ENCODE measurements at regions not wholly inside any gene's neighbourhood (a gene's known extent, or its start where the extent isn't known, plus 50 kb on each side); places are given as distances from the start of the nearest gene placed in this dataset.
"Not testable (repeated sequence)": the region's sequence is repeated elsewhere in the genome, so short reads cannot be mapped to it uniquely, and the experiment has no call there.

DNA sequence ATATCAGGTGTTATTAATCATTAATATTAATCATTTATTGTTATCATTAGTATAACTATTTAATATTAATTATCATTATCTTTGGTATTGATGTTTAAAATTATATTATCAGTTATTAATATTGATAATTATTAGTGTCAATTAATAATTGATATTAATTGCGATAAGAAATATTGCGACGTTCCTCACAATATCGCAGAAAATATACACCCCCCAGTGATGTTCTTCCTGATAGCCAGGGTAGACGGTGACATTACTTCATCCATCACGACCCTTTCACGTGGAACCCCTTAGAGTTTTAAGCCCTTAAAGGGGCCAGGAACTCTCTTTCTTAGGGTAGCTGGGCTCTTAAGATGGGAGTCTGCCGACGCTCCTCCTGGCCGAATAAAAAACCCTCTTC lies 98.6 kb upstream of the OSBPL11 start:
- H3K4me1 ChIP-seq (ENCODE audit: low read length), result no peaks in the 10 kb centered on the region
- H3F3A ChIP-seq (ENCODE audit: insufficient read depth, low read length), result no peaks in the 10 kb centered on the region
- no peak overlapping the region for H3K4me2 ChIP-seq (ENCODE audit: low read depth, low read length)
- no peak for DNase-seq
- TF ChIP-seq EZH2phosphoT487 (IDR thresholded peaks at IDR 0.05; ENCODE audit: low read length), result no peak
- no peak for TF ChIP-seq EZH2 (optimal IDR thresholded peaks at IDR 0.05; ENCODE audit: low read depth, low read length)
- TF ChIP-seq, protein P1, sequence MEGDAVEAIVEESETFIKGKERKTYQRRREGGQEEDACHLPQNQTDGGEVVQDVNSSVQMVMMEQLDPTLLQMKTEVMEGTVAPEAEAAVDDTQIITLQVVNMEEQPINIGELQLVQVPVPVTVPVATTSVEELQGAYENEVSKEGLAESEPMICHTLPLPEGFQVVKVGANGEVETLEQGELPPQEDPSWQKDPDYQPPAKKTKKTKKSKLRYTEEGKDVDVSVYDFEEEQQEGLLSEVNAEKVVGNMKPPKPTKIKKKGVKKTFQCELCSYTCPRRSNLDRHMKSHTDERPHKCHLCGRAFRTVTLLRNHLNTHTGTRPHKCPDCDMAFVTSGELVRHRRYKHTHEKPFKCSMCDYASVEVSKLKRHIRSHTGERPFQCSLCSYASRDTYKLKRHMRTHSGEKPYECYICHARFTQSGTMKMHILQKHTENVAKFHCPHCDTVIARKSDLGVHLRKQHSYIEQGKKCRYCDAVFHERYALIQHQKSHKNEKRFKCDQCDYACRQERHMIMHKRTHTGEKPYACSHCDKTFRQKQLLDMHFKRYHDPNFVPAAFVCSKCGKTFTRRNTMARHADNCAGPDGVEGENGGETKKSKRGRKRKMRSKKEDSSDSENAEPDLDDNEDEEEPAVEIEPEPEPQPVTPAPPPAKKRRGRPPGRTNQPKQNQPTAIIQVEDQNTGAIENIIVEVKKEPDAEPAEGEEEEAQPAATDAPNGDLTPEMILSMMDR (IDR thresholded peaks at IDR 0.05; ENCODE audit: low read length), result no peak
- no peak overlapping the region for H3K4me3 ChIP-seq (ENCODE audit: low read length)
- no peaks in the 10 kb centered on the region for H3K9me3 ChIP-seq (replicated peaks; ENCODE audit: insufficient read depth, low read length)
- no peaks in the 10 kb centered on the region for H3K27me3 ChIP-seq (replicated peaks; ENCODE audit: insufficient read depth, low read length)
- H3K9ac ChIP-seq (ENCODE audit: low read length), result no peak overlapping the region
- no peaks in the 10 kb centered on the region for H3K9me2 ChIP-seq (replicated peaks; ENCODE audit: insufficient read depth, low read length)
- no peak overlapping the region for H2AFZ ChIP-seq (ENCODE audit: low read length)
- H3K36me3 ChIP-seq (replicated peaks; ENCODE audit: insufficient read depth, low read length), result no peaks in the 10 kb centered on the region
- H3K79me2 ChIP-seq (ENCODE audit: low read length), result no peaks in the 10 kb centered on the region
- H4K20me1 ChIP-seq (ENCODE audit: insufficient read depth, low read length), result no peaks in the 10 kb centered on the region
- H3K27ac ChIP-seq (ENCODE audit: low read length), result no peak overlapping the region

DNA sequence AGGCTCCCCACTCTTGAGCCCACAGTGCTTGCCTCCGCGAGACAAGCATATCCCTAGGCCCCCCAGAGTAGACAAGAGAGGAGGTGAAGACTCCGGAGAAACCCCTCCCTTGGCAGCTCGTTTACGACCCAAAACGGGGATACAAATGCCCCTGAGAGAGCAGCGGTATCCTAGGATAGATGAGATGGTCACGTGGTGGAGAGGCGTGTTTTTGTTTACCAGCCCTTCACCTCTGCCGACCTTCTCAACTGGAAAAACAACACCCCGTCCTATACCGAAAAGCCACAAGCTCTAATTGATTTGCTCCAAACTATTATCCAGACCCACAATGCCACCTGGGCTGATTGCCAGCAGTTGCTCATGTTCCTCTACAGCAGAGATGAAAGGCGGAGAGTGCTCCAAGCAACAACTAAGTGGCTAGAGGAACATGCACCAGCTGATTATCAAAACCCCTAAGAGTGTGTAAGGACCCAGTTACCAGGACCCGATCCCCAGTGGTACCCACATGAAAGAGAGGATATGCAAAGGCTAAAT lies 99.5 kb upstream of the OSBPL11 start:
- TF ChIP-seq EZH2 (optimal IDR thresholded peaks at IDR 0.05; ENCODE audit: low read depth, low read length), result no peak
- no peak for TF ChIP-seq EZH2phosphoT487 (IDR thresholded peaks at IDR 0.05; ENCODE audit: low read length)
- TF ChIP-seq, protein P1 (IDR thresholded peaks at IDR 0.05; ENCODE audit: low read length), result no peak
- no peak overlapping the region for H3K9ac ChIP-seq (ENCODE audit: low read length)
- no peak overlapping the region for H2AFZ ChIP-seq (ENCODE audit: low read length)
- no peaks in the 10 kb centered on the region for H3K79me2 ChIP-seq (ENCODE audit: low read length)
- no peaks in the 10 kb centered on the region for H3K9me3 ChIP-seq (replicated peaks; ENCODE audit: insufficient read depth, low read length)
- H3K4me3 ChIP-seq (ENCODE audit: low read length), result no peak overlapping the region
- no peaks in the 10 kb centered on the region for H3K27me3 ChIP-seq (replicated peaks; ENCODE audit: insufficient read depth, low read length)
- H3K4me1 ChIP-seq (ENCODE audit: low read length), result no peaks in the 10 kb centered on the region
- no peaks in the 10 kb centered on the region for H3F3A ChIP-seq (ENCODE audit: insufficient read depth, low read length)
- H4K20me1 ChIP-seq (ENCODE audit: insufficient read depth, low read length), result no peaks in the 10 kb centered on the region
- H3K4me2 ChIP-seq (ENCODE audit: low read depth, low read length), result no peak overlapping the region
- H3K9me2 ChIP-seq (replicated peaks; ENCODE audit: insufficient read depth, low read length), result no peaks in the 10 kb centered on the region
- DNase-seq, result no peak
- no peak overlapping the region for H3K27ac ChIP-seq (ENCODE audit: low read length)
- no peaks in the 10 kb centered on the region for H3K36me3 ChIP-seq (replicated peaks; ENCODE audit: insufficient read depth, low read length)

DNA sequence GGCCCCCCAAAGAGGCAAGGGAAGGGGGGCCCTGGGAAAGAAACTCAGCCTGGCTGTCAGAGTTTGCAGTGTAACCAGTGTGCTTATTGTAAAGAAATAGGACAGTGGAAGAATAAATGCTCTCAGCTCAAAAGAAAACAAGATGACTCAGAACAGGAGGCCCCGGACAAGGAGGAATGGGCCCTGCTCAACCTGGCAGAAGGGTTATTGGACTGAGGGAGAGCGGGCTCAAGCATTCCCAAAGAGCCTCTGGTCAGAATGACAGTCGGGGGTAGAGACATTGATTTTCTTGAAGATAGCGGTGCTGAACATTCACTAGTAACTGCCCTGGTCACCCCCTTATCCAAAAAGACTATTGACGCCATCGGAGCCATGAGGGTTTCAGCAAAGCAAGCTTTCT lies 100.4 kb upstream of the OSBPL11 start:
- Histone ChIP-seq H3F3A (ENCODE audit: insufficient read depth, low read length) (no peaks in the 10 kb centered on the region), H3K27ac (ENCODE audit: low read length) (no peak overlapping the region), H3K4me1 (ENCODE audit: low read length) (no peaks in the 10 kb centered on the region), H3K4me3 (ENCODE audit: low read length) (no peak overlapping the region), H3K9ac (ENCODE audit: low read length) (no peak overlapping the region), H3K9me2 (replicated peaks; ENCODE audit: insufficient read depth, low read length) (no peaks in the 10 kb centered on the region), H3K27me3 (replicated peaks; ENCODE audit: insufficient read depth, low read length) (no peaks in the 10 kb centered on the region), H3K79me2 (ENCODE audit: low read length) (no peaks in the 10 kb centered on the region), H3K9me3 (replicated peaks; ENCODE audit: insufficient read depth, low read length) (no peaks in the 10 kb centered on the region), H2AFZ (ENCODE audit: low read length) (no peak overlapping the region), H4K20me1 (ENCODE audit: insufficient read depth, low read length) (no peaks in the 10 kb centered on the region), H3K4me2 (ENCODE audit: low read depth, low read length) (no peak overlapping the region), H3K36me3 (replicated peaks; ENCODE audit: insufficient read depth, low read length) (no peaks in the 10 kb centered on the region)
- DNase-seq, result no peak
- TF ChIP-seq, protein P1 (IDR thresholded peaks at IDR 0.05; ENCODE audit: low read length), result no peak
- no peak for TF ChIP-seq EZH2phosphoT487 (IDR thresholded peaks at IDR 0.05; ENCODE audit: low read length)
- no peak for TF ChIP-seq EZH2 (optimal IDR thresholded peaks at IDR 0.05; ENCODE audit: low read depth, low read length)

DNA sequence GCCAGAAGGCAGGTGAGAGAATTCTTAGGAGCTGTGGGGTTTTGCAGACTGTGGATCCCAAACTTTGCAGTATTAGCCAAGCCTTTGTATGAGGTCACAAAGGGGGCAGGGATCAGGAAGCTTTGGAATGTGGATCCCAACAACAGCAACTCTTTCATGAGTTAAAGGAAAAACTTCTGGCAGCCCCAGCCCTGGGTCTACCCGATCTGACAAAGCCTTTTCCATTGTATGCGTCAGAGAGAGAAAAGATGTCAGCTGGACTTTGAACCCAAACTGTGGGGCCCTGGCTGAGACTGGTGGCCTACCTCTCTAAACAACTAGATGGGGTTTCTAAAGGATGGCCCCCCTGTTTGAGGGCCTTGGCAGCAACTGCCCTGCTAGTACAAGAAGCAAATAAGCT lies 101.8 kb upstream of the OSBPL11 start:
- H3K4me1 ChIP-seq (ENCODE audit: low read length); DNase-seq; H3K36me3 ChIP-seq (replicated peaks; ENCODE audit: insufficient read depth, low read length); H3K27ac ChIP-seq (ENCODE audit: low read length); H4K20me1 ChIP-seq (ENCODE audit: insufficient read depth, low read length); H3F3A ChIP-seq (ENCODE audit: insufficient read depth, low read length); H3K9me3 ChIP-seq (replicated peaks; ENCODE audit: insufficient read depth, low read length); H3K9me2 ChIP-seq (replicated peaks; ENCODE audit: insufficient read depth, low read length); H3K9ac ChIP-seq (ENCODE audit: low read length); H3K4me3 ChIP-seq (ENCODE audit: low read length); H3K79me2 ChIP-seq (ENCODE audit: low read length); H2AFZ ChIP-seq (ENCODE audit: low read length); H3K4me2 ChIP-seq (ENCODE audit: low read depth, low read length); H3K27me3 ChIP-seq (replicated peaks; ENCODE audit: insufficient read depth, low read length): not testable (repeated sequence)
